ENCODE measurements at regions not wholly inside any gene's neighbourhood (a gene's known extent, or its start where the extent isn't known, plus 50 kb on each side); places are given as distances from the start of the nearest gene placed in this dataset.

GRCh38 chr5:17120209-17120608 lies 97.2 kb upstream of the BASP1 start:
- TF ChIP-seq EGR1 (IDR thresholded peaks at IDR 0.05) (no peak), FOXM1 (IDR thresholded peaks at IDR 0.05; ENCODE audit: borderline replicate concordance, low read depth) (no peak), EP300 (IDR thresholded peaks at IDR 0.05; ENCODE audit: borderline replicate concordance) (no peak), TAF1 (IDR thresholded peaks at IDR 0.05; ENCODE audit: low read depth) (no peak), NFIC (IDR thresholded peaks at IDR 0.05) (no peak), TCF12 (IDR thresholded peaks at IDR 0.05; ENCODE audit: low read depth) (no peak), YY1 (IDR thresholded peaks at IDR 0.05; ENCODE audit: low read depth) (no peak), TEAD4 (IDR thresholded peaks at IDR 0.05) (no peak), MAX (IDR thresholded peaks at IDR 0.05) (no peak), CREB1 (IDR thresholded peaks at IDR 0.05; ENCODE audit: low read depth) (no peak), CEBPB (IDR thresholded peaks at IDR 0.05) (no peak), ZBTB7A (IDR thresholded peaks at IDR 0.05; ENCODE audit: low read depth) (no peak)
- TF ChIP-seq, protein P1, sequence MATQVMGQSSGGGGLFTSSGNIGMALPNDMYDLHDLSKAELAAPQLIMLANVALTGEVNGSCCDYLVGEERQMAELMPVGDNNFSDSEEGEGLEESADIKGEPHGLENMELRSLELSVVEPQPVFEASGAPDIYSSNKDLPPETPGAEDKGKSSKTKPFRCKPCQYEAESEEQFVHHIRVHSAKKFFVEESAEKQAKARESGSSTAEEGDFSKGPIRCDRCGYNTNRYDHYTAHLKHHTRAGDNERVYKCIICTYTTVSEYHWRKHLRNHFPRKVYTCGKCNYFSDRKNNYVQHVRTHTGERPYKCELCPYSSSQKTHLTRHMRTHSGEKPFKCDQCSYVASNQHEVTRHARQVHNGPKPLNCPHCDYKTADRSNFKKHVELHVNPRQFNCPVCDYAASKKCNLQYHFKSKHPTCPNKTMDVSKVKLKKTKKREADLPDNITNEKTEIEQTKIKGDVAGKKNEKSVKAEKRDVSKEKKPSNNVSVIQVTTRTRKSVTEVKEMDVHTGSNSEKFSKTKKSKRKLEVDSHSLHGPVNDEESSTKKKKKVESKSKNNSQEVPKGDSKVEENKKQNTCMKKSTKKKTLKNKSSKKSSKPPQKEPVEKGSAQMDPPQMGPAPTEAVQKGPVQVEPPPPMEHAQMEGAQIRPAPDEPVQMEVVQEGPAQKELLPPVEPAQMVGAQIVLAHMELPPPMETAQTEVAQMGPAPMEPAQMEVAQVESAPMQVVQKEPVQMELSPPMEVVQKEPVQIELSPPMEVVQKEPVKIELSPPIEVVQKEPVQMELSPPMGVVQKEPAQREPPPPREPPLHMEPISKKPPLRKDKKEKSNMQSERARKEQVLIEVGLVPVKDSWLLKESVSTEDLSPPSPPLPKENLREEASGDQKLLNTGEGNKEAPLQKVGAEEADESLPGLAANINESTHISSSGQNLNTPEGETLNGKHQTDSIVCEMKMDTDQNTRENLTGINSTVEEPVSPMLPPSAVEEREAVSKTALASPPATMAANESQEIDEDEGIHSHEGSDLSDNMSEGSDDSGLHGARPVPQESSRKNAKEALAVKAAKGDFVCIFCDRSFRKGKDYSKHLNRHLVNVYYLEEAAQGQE (IDR thresholded peaks at IDR 0.05; ENCODE audit: low read depth), result no peak
- TF ChIP-seq, protein P2, sequence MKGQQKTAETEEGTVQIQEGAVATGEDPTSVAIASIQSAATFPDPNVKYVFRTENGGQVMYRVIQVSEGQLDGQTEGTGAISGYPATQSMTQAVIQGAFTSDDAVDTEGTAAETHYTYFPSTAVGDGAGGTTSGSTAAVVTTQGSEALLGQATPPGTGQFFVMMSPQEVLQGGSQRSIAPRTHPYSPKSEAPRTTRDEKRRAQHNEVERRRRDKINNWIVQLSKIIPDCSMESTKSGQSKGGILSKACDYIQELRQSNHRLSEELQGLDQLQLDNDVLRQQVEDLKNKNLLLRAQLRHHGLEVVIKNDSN (IDR thresholded peaks at IDR 0.05), result no peak

GRCh38 chr5:17121776-17122175 lies 95.7 kb upstream of the BASP1 start:
- TF ChIP-seq, protein P1 (IDR thresholded peaks at IDR 0.05; ENCODE audit: low read depth), result no peak
- TF ChIP-seq MAX (IDR thresholded peaks at IDR 0.05) (no peak), YY1 (IDR thresholded peaks at IDR 0.05; ENCODE audit: low read depth) (no peak), CEBPB (IDR thresholded peaks at IDR 0.05) (no peak), ZBTB7A (IDR thresholded peaks at IDR 0.05; ENCODE audit: low read depth) (no peak), EP300 (IDR thresholded peaks at IDR 0.05; ENCODE audit: borderline replicate concordance) (no peak), NFIC (IDR thresholded peaks at IDR 0.05) (no peak), EGR1 (IDR thresholded peaks at IDR 0.05) (no peak)

GRCh38 chr5:17123010-17123409 lies 94.4 kb upstream of the BASP1 start:
- TF ChIP-seq, protein P2 (IDR thresholded peaks at IDR 0.05), result no peak
- no peak for TF ChIP-seq MAX (IDR thresholded peaks at IDR 0.05)
- no peak for TF ChIP-seq YY1 (IDR thresholded peaks at IDR 0.05; ENCODE audit: low read depth)
- TF ChIP-seq FOXM1 (IDR thresholded peaks at IDR 0.05; ENCODE audit: borderline replicate concordance, low read depth), result no peak
- no peak for TF ChIP-seq RAD21 (IDR thresholded peaks at IDR 0.05; ENCODE audit: low read depth)
- TF ChIP-seq TAF1 (IDR thresholded peaks at IDR 0.05; ENCODE audit: low read depth), result no peak
- TF ChIP-seq EP300 (IDR thresholded peaks at IDR 0.05; ENCODE audit: borderline replicate concordance), result no peak
- TF ChIP-seq ZBTB7A (IDR thresholded peaks at IDR 0.05; ENCODE audit: low read depth), result no peak
- TF ChIP-seq TCF12 (IDR thresholded peaks at IDR 0.05; ENCODE audit: low read depth), result no peak
- TF ChIP-seq, protein P1 (IDR thresholded peaks at IDR 0.05; ENCODE audit: low read depth), result no peak
- TF ChIP-seq CREB1 (IDR thresholded peaks at IDR 0.05; ENCODE audit: low read depth), result no peak
- no peak for TF ChIP-seq NFIC (IDR thresholded peaks at IDR 0.05)

DNA sequence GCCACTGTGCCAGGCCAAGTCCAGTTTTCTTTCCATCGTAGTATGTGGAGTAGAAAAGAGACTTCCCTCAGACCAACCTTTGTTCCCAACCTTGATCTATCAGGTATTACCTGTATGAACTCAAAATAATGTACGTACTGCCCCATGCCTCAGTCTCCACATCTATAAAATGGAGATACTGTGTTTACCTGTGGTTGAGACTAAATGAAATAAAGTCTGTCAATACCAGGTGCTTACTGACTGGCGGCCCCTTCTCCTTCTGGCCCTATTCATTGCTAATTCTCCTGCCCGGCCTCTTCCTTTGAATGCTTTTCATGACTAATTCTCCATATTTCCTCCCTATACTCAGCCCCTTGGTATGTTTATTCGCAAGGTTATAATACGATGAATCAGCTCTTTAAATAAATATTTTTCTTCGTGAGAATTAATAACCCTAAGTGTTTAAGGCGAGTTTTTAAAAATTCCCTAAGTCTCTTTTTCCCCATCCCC lies 89.6 kb upstream of the BASP1 start:
- TF ChIP-seq FOXM1 (IDR thresholded peaks at IDR 0.05; ENCODE audit: borderline replicate concordance, low read depth) (no peak), TAF1 (IDR thresholded peaks at IDR 0.05; ENCODE audit: low read depth) (no peak), NFIC (IDR thresholded peaks at IDR 0.05) (no peak), EP300 (IDR thresholded peaks at IDR 0.05; ENCODE audit: borderline replicate concordance) (no peak), RAD21 (IDR thresholded peaks at IDR 0.05; ENCODE audit: low read depth) (no peak), TCF12 (IDR thresholded peaks at IDR 0.05; ENCODE audit: low read depth) (no peak), YY1 (IDR thresholded peaks at IDR 0.05; ENCODE audit: low read depth) (no peak), CEBPB (IDR thresholded peaks at IDR 0.05) (no peak), TEAD4 (IDR thresholded peaks at IDR 0.05) (no peak), MAX (IDR thresholded peaks at IDR 0.05) (no peak), ZBTB7A (IDR thresholded peaks at IDR 0.05; ENCODE audit: low read depth) (no peak), CREB1 (IDR thresholded peaks at IDR 0.05; ENCODE audit: low read depth) (no peak), EGR1 (IDR thresholded peaks at IDR 0.05) (no peak)
- TF ChIP-seq, protein P1 (IDR thresholded peaks at IDR 0.05; ENCODE audit: low read depth), result no peak
- TF ChIP-seq, protein P2 (IDR thresholded peaks at IDR 0.05), result no peak

Measured in Ishikawa (cell line).